Activated naive CD4-positive, alpha-beta T cell (primary cell): ENCODE measurements at regions not wholly inside any gene's neighbourhood (a gene's known extent, or its start where the extent isn't known, plus 50 kb on each side); places are given as distances from the start of the nearest gene placed in this dataset.

Source experiments
- DNase-seq, 4 experiments: peaks; one replicate each; lab custom pipeline; 2025; lab: John Stamatoyannopoulos, UW

- DNase-seq, result no peak
Measured at GRCh38 chr2:144281476-144281875, 238.4 kb downstream of the ZEB2 start.

- DNase-seq, result no peak
Measured at GRCh38 chr2:144280009-144280408, 239.9 kb downstream of the ZEB2 start.

GRCh38 chr2:144279165-144279564 lies 240.8 kb downstream of the ZEB2 start:
- no peak for DNase-seq

- DNase-seq, result no peak
Measured at GRCh38 chr2:144277622-144278354, 242.1 kb downstream of the ZEB2 start.

- DNase-seq, result no peak
Measured at GRCh38 chr2:144275340-144275739, 244.6 kb downstream of the ZEB2 start.

- DNase-seq, result no peak
Measured at GRCh38 chr2:144274131-144274530, 245.8 kb downstream of the ZEB2 start.

GRCh38 chr2:144270951-144271350 lies 249.0 kb downstream of the ZEB2 start:
- no peak for DNase-seq

GRCh38 chr2:144268036-144268678 lies 251.8 kb downstream of the ZEB2 start:
- DNase-seq, result no peak

- no peak for DNase-seq
Measured at GRCh38 chr2:144267239-144267638, 252.7 kb downstream of the ZEB2 start.

- DNase-seq, result no peak
Measured at GRCh38 chr2:144265654-144266053, 254.3 kb downstream of the ZEB2 start.

- no peak for DNase-seq
Measured at GRCh38 chr2:144261966-144262365, 258.0 kb downstream of the ZEB2 start.

- no peak for DNase-seq
Measured at GRCh38 chr2:144261336-144261735, 258.6 kb downstream of the ZEB2 start.

- DNase-seq, result no peak
Measured at GRCh38 chr2:144259332-144259731, 260.6 kb downstream of the ZEB2 start.

- no peak for DNase-seq
Measured at GRCh38 chr2:144258154-144258553, 261.8 kb downstream of the ZEB2 start.

- DNase-seq, result no peak
Measured at GRCh38 chr2:144256996-144257707, 262.8 kb downstream of the ZEB2 start.

- no peak for DNase-seq
Measured at GRCh38 chr2:144254342-144255235, 265.3 kb downstream of the ZEB2 start.

GRCh38 chr2:144253743-144254142 lies 266.2 kb downstream of the ZEB2 start:
- no peak for DNase-seq

GRCh38 chr2:144252694-144253093 lies 267.2 kb downstream of the ZEB2 start:
- no peak for DNase-seq

- no peak for DNase-seq
Measured at GRCh38 chr2:144249035-144249637, 270.8 kb downstream of the ZEB2 start.

- DNase-seq, result no peak
Measured at GRCh38 chr2:144248350-144249034, 271.4 kb downstream of the ZEB2 start.

GRCh38 chr2:144244938-144245337 lies 275.0 kb downstream of the ZEB2 start:
- no peak for DNase-seq
